NB4 (cell line): ENCODE measurements at regions not wholly inside any gene's neighbourhood (a gene's known extent, or its start where the extent isn't known, plus 50 kb on each side); places are given as distances from the start of the nearest gene placed in this dataset.
A peak's percentile ranks its signal among the peaks of the same experiment; 100 is the strongest.

Experiments used
- DNase-seq: peaks from one replicate; pipeline ENCODE4 v3.0.0; 2010; ENCODE audit warnings: low read depth
- H3K4me3 ChIP-seq: one replicate; pipeline ENCODE4 v1.5.1; 2011; ENCODE audit warnings: mild to moderate bottlenecking, low read depth, low read length, moderate library complexity
- CTCF ChIP-seq: IDR thresholded peaks from one replicate; pipeline ENCODE4 v1.5.1; 2012; ENCODE audit warnings: low read depth, low read length
- MAX ChIP-seq: IDR thresholded peaks from 2 replicates; pipeline ENCODE4 v1.6.1; 2011; ENCODE audit warnings: low read depth, low read length
- MYC ChIP-seq: IDR thresholded peaks from 2 replicates; pipeline ENCODE4 v1.6.1; 2011; ENCODE audit warnings: low read depth, low read length
- POLR2A ChIP-seq: IDR thresholded peaks from 2 replicates; pipeline ENCODE4 v1.6.1; 2011; ENCODE audit warnings: mild to moderate bottlenecking; ENCODE audit not compliant: insufficient read length; ENCODE audit errors: extremely low read depth

- no peak for TF ChIP-seq POLR2A
- no peak for TF ChIP-seq MAX
- no peak for TF ChIP-seq MYC
- no peak for TF ChIP-seq CTCF
- no peak for DNase-seq
- no peak overlapping the region for H3K4me3 ChIP-seq
Observed at GRCh38 chr1:101312147-101312546, 75.3 kb downstream of the S1PR1 start.

GRCh38 chr1:101313356-101313755 is 76.5 kb downstream of the S1PR1 start:
- no peak overlapping the region for H3K4me3 ChIP-seq
- DNase-seq = no peak
- TF ChIP-seq POLR2A (no peak), MAX (no peak), MYC (no peak), CTCF (no peak)

- no peak overlapping the region for H3K4me3 ChIP-seq
- TF ChIP-seq POLR2A (no peak), MAX (no peak), CTCF (no peak)
- no peak for DNase-seq
Observed at GRCh38 chr1:101314244-101314643, 77.4 kb downstream of the S1PR1 start.

GRCh38 chr1:101316256-101316655 is 79.4 kb downstream of the S1PR1 start:
- DNase-seq = no peak
- TF ChIP-seq MYC (no peak), MAX (no peak), CTCF (no peak), POLR2A (no peak)
- no peak overlapping the region for H3K4me3 ChIP-seq

- no peak overlapping the region for H3K4me3 ChIP-seq
- DNase-seq = no peak
- TF ChIP-seq MYC (no peak), MAX (no peak), CTCF (no peak), POLR2A (no peak)
Observed at GRCh38 chr1:101316799-101317198, 80.0 kb downstream of the S1PR1 start.

- no peak for TF ChIP-seq MYC
- peak; percentile 14 for TF ChIP-seq CTCF
- TF ChIP-seq POLR2A = no peak
- no peak for TF ChIP-seq MAX
- no peak overlapping the region for H3K4me3 ChIP-seq
- peak; percentile 33 for DNase-seq
Observed at GRCh38 chr1:101317590-101317989, 80.8 kb downstream of the S1PR1 start.
